ENCODE measurements at regions not wholly inside any gene's neighbourhood (a gene's known extent, or its start where the extent isn't known, plus 50 kb on each side); places are given as distances from the start of the nearest gene placed in this dataset.
"Not testable (repeated sequence)": the region's sequence is repeated elsewhere in the genome, so short reads cannot be mapped to it uniquely, and the experiment has no call there.

DNA sequence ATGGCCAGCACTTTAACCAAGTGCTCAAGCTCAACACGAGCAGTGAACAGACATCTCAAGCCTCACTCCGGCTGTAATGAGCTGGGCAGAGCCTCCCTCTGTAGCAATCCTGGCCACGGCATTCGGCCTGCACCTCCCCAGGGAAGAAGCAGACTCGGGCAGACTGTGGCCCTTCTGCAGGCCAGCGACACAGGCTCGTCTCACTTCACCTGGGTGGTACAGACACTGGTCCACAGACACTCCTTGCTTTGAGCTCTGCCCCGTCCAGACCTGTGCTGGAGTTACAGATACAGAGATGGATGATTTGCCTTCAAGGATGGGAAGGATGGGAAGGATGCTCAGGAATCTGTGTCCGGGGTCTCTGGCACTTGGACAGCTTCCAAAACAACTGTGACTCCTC, 300.9 kb downstream of the PREX1 start:
- ATAC-seq (replicated peaks in 6 of 8), result no peak

GRCh38 chr20:48525400-48525799, 302.4 kb downstream of the PREX1 start:
- no peak for ATAC-seq (replicated peaks in 6 of 8)
- in situ Hi-C loops (cut with MboI; ENCODE audit: low pct_unique_long_range_greater_than_20kb in 2 of 9, low sequenced_read_pairs in 9 of 9, unreplicated experiment in 9 of 9), result no loop called here

More for the DNA sequence above, 300.9 kb downstream of the PREX1 start:
- no peak overlapping the region for H3K4me3 ChIP-seq
- 7 to 78% (median 68%) methylated on average over 2 to 8 of the region's 9 CpGs; no CpG with 5 or more reads in 4 of the 10 experiments for WGBS, 10 experiments
- H3K27ac ChIP-seq, result no peak overlapping the region
- H3K4me1 ChIP-seq (replicated peaks in 1 of 2), result peaks cover 20 to 21% of the 10 kb centered on the region in 2 donors
- in situ Hi-C loops (cut with MboI; ENCODE audit: low pct_unique_long_range_greater_than_20kb in 2 of 9, low sequenced_read_pairs in 9 of 9, unreplicated experiment in 9 of 9), result no loop called here

GRCh38 chr20:48524582-48524981, 303.2 kb downstream of the PREX1 start:
- ATAC-seq (replicated peaks in 6 of 8), result no peak
- in situ Hi-C loops (cut with MboI; ENCODE audit: low pct_unique_long_range_greater_than_20kb in 2 of 9, low sequenced_read_pairs in 9 of 9, unreplicated experiment in 9 of 9), result no loop called here
- Histone ChIP-seq H3K27ac (no peak overlapping the region), H3K4me1 (replicated peaks in 1 of 2) (peaks cover 20 to 21% of the 10 kb centered on the region in 2 donors), H3K4me3 (no peak overlapping the region)
- WGBS, 10 experiments, result 0 to 100% (median 68%) methylated on average over 1 to 4 of the region's 5 CpGs; no CpG with 5 or more reads in 4 of the 10 experiments

More at GRCh38 chr20:48525400-48525799, 302.4 kb downstream of the PREX1 start:
- H3K4me1 ChIP-seq (replicated peaks in 1 of 2), result peaks cover 20 to 21% of the 10 kb centered on the region in 2 donors
- 20 to 100% (median 71%) methylated on average over 1 to 2 of the region's 2 CpGs for WGBS, 10 experiments
- H3K27ac ChIP-seq, result no peak overlapping the region
- no peak overlapping the region for H3K4me3 ChIP-seq

- Histone ChIP-seq H3K27ac (peak overlapping the region in 1 of 2 donors; percentile 42), H3K4me1 (replicated peaks in 1 of 2) (peaks cover 20 to 21% of the 10 kb centered on the region in 2 donors), H3K4me3 (no peak overlapping the region)
- in situ Hi-C loops (cut with MboI; ENCODE audit: low pct_unique_long_range_greater_than_20kb in 2 of 9, low sequenced_read_pairs in 9 of 9, unreplicated experiment in 9 of 9), result no loop called here
- WGBS, 10 experiments, result 0 to 100% (median 67%) methylated on average over 1 to 2 of the region's 6 CpGs; no CpG with 5 or more reads in 5 of the 10 experiments
- ATAC-seq (replicated peaks in 6 of 8), result peak; percentile 83 to 97 (median 94)
Observed at GRCh38 chr20:48523191-48523995, 304.4 kb downstream of the PREX1 start.

DNA sequence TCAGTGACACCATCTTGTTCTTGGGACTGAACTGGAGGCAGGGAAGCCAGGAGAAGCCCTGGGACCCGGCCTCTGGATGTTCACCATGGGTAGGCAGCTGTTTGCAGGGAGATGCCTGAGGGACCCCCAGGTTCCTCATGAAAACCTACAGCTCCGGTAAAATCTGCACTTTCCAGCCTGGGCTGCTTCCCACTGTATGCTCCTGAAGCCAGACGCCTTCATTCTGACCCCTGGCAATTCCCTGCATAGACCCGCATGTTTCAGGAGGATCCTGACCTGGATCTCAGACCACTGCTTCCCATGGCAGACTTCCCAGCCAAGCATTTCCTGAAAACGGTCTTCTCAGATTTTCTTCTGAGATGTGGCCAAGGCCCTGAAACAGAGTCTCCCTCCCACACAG, 306.7 kb downstream of the PREX1 start:
- in situ Hi-C loops (cut with MboI; ENCODE audit: low pct_unique_long_range_greater_than_20kb in 2 of 9, low sequenced_read_pairs in 9 of 9, unreplicated experiment in 9 of 9), result no loop called here
- ATAC-seq (replicated peaks in 6 of 8), result no peak
- WGBS, 10 experiments, result 0 to 100% (median 57%) methylated on average over 1 of the region's 5 CpGs; no CpG with 5 or more reads in 3 of the 10 experiments
- no peak overlapping the region for H3K4me3 ChIP-seq
- H3K4me1 ChIP-seq (replicated peaks in 1 of 2), result peaks cover 23 to 24% of the 10 kb centered on the region in 2 donors
- H3K27ac ChIP-seq, result no peak overlapping the region

DNA sequence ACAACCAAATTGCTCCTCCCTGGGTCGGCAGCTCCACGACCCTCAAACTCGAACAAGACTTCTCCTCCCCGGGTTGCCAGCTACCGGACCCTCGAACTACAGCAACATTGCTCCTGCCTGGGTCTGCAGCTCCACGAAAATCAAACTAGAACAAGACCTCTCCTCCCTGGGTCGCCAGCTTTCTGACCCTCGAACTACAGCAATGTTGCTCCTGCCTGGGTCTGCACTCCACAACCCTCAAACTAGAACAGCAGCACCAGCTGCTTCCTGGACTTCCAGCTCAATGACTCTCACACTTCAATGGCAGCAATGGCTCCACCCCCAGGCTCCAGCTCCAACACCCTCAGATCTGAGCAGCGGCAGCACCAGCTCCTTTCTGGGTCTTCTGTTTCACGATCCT, 311.6 kb downstream of the PREX1 start:
- peak in 7 of 8 experiments; percentile 41 to 85 (median 47) for ATAC-seq (replicated peaks in 6 of 8)
- in situ Hi-C loops (cut with MboI; ENCODE audit: low pct_unique_long_range_greater_than_20kb in 2 of 9, low sequenced_read_pairs in 9 of 9, unreplicated experiment in 9 of 9), result loop anchor here in 1 of 9 experiments (10.0 kb wide), 1 partner anchor 621 kb away; no protein-coding TSS in a partner anchor

DNA sequence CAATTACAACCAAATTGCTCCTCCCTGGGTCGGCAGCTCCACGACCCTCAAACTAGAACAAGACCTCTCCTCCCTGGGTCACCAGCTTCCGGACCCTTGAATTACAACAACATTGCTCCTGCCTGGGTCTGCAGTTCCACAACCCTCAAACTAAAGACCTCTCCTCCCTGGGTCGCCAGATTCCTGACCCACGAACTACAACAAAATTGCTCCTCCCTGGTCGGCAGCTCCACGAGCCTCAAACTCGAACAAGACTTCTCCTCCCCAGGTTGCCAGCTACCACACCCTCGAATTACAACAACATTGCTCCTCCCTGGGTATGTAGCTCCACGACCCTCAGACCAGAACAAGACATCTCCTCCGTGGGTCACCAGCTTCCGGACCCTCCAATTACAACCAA, 313.2 kb downstream of the PREX1 start:
- H3K4me1 ChIP-seq (replicated peaks in 1 of 2); H3K4me3 ChIP-seq; H3K27ac ChIP-seq; ATAC-seq (replicated peaks in 6 of 8): not testable (repeated sequence)
- in situ Hi-C loops (cut with MboI; ENCODE audit: low pct_unique_long_range_greater_than_20kb in 2 of 9, low sequenced_read_pairs in 9 of 9, unreplicated experiment in 9 of 9), result loop anchor here in 1 of 9 experiments (10.0 kb wide), 1 partner anchor 620 kb away; no protein-coding TSS in a partner anchor
- WGBS, 10 experiments, result no CpG with 5 or more reads among the region's 12 CpGs

More for the DNA sequence above, 311.6 kb downstream of the PREX1 start:
- WGBS, 10 experiments, result 0 to 76% (median 59%) methylated on average over 1 to 10 of the region's 11 CpGs; no CpG with 5 or more reads in 2 of the 10 experiments
- not testable (repeated sequence) for H3K4me1 ChIP-seq (replicated peaks in 1 of 2); H3K4me3 ChIP-seq; H3K27ac ChIP-seq

DNA sequence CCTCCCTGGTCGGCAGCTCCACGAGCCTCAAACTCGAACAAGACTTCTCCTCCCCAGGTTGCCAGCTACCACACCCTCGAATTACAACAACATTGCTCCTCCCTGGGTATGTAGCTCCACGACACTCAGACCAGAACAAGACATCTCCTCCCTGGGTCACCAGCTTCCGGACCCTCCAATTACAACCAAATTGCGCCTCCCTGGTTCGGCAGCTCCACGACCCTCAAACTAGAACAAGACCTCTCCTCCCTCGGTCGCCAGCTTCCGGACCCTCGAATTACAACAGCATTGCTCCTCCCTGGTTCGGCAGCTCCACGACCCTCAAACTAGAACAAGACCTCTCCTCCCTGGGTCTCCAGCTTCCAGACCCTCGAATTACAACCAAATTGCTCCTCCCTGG, 315.3 kb downstream of the PREX1 start:
- ATAC-seq (replicated peaks in 6 of 8); H3K4me1 ChIP-seq (replicated peaks in 1 of 2); H3K27ac ChIP-seq; H3K4me3 ChIP-seq: not testable (repeated sequence)
- in situ Hi-C loops (cut with MboI; ENCODE audit: low pct_unique_long_range_greater_than_20kb in 2 of 9, low sequenced_read_pairs in 9 of 9, unreplicated experiment in 9 of 9), result loop anchor here in 1 of 9 experiments (10.0 kb wide), 1 partner anchor 618 kb away; no protein-coding TSS in a partner anchor
- WGBS, 10 experiments, result no CpG with 5 or more reads among the region's 16 CpGs

DNA sequence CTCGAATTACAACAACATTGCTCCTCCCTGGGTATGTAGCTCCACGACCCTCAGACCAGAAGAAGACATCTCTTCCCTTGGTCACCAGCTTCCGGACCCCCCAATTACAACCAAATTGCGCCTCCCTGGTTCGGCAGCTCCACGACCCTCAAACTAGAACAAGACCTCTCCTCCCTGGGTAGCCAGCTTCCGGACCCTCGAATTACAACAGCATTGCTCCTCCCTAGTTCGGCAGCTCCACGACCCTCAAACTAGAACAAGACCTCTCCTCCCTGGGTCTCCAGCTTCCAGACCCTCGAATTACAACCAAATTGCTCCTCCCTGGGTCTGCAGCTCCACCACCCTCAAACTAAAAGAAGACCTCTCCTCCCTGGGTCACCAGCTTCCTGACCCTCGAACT, 322.7 kb downstream of the PREX1 start:
- H3K4me3 ChIP-seq; H3K27ac ChIP-seq; H3K4me1 ChIP-seq (replicated peaks in 1 of 2); ATAC-seq (replicated peaks in 6 of 8); in situ Hi-C loops (cut with MboI; ENCODE audit: low pct_unique_long_range_greater_than_20kb in 2 of 9, low sequenced_read_pairs in 9 of 9, unreplicated experiment in 9 of 9): not testable (repeated sequence)
- WGBS, 10 experiments, result 79 to 100% (median 83%) methylated on average over 1 to 4 of the region's 12 CpGs; no CpG with 5 or more reads in 7 of the 10 experiments

GRCh38 chr20:48503166-48503815, 324.5 kb downstream of the PREX1 start:
- 6 to 80% (median 63%) methylated on average over 1 to 10 of the region's 14 CpGs; no CpG with 5 or more reads in 3 of the 10 experiments for WGBS, 10 experiments
- Histone ChIP-seq H3K4me3 (no peak overlapping the region), H3K4me1 (replicated peaks in 1 of 2) (peaks cover 5 to 10% of the 10 kb centered on the region in 2 donors), H3K27ac (no peak overlapping the region)
- ATAC-seq (replicated peaks in 6 of 8), result no peak
- in situ Hi-C loops (cut with MboI; ENCODE audit: low pct_unique_long_range_greater_than_20kb in 2 of 9, low sequenced_read_pairs in 9 of 9, unreplicated experiment in 9 of 9), result no loop called here

GRCh38 chr20:48502758-48503157, 325.0 kb downstream of the PREX1 start:
- no peak overlapping the region for H3K27ac ChIP-seq
- WGBS, 10 experiments, result 0 to 100% (median 81%) methylated on average over 1 to 8 of the region's 9 CpGs; no CpG with 5 or more reads in 2 of the 10 experiments
- in situ Hi-C loops (cut with MboI; ENCODE audit: low pct_unique_long_range_greater_than_20kb in 2 of 9, low sequenced_read_pairs in 9 of 9, unreplicated experiment in 9 of 9), result no loop called here
- peaks cover 6 to 12% of the 10 kb centered on the region in 2 donors for H3K4me1 ChIP-seq (replicated peaks in 1 of 2)
- H3K4me3 ChIP-seq, result no peak overlapping the region
- no peak for ATAC-seq (replicated peaks in 6 of 8)

GRCh38 chr20:48502016-48502415, 325.8 kb downstream of the PREX1 start:
- in situ Hi-C loops (cut with MboI; ENCODE audit: low pct_unique_long_range_greater_than_20kb in 2 of 9, low sequenced_read_pairs in 9 of 9, unreplicated experiment in 9 of 9), result no loop called here
- no peak for ATAC-seq (replicated peaks in 6 of 8)
- Histone ChIP-seq H3K27ac (no peak overlapping the region), H3K4me3 (no peak overlapping the region), H3K4me1 (replicated peaks in 1 of 2) (peaks cover 6 to 12% of the 10 kb centered on the region in 2 donors)
- WGBS, 10 experiments, result 10 to 100% (median 78%) methylated on average over 1 to 8 of the region's 9 CpGs; no CpG with 5 or more reads in 1 of the 10 experiments

GRCh38 chr20:48500900-48501299, 326.9 kb downstream of the PREX1 start:
- H3K27ac ChIP-seq; ATAC-seq (replicated peaks in 6 of 8); in situ Hi-C loops (cut with MboI; ENCODE audit: low pct_unique_long_range_greater_than_20kb in 2 of 9, low sequenced_read_pairs in 9 of 9, unreplicated experiment in 9 of 9); H3K4me3 ChIP-seq: not testable (repeated sequence)
- 0 to 100% (median 71%) methylated on average over 1 to 5 of the region's 9 CpGs; no CpG with 5 or more reads in 7 of the 10 experiments for WGBS, 10 experiments
- peaks cover 6 to 12% of the 10 kb centered on the region in 2 donors for H3K4me1 ChIP-seq (replicated peaks in 1 of 2)

Measured in motor neuron (in vitro differentiated cells).